Neural progenitor cell (in vitro differentiated cells): ENCODE measurements at regions not wholly inside any gene's neighbourhood (a gene's known extent, or its start where the extent isn't known, plus 50 kb on each side); places are given as distances from the start of the nearest gene placed in this dataset.

Source experiments
- EZH2 ChIP-seq: fragments of 200-600 bp; sonication (generic); IDR thresholded peaks from 2 replicates; pipeline ENCODE4 v1.6.1; 2017; ENCODE audit warnings: antibody characterized with exemption, mild to moderate bottlenecking, moderate library complexity
- EZH2phosphoT487 ChIP-seq: fragments of 200-600 bp; sonication (generic); IDR thresholded peaks from 2 replicates; pipeline ENCODE4 v1.6.1; 2017; ENCODE audit warnings: antibody characterized with exemption
- TF ChIP-seq, protein P1 (sequence below): fragments of 200-600 bp; sonication (generic); IDR thresholded peaks from 2 replicates; pipeline ENCODE4 v1.5.1; 2017; ENCODE audit warnings: antibody characterized with exemption, mild to moderate bottlenecking

DNA sequence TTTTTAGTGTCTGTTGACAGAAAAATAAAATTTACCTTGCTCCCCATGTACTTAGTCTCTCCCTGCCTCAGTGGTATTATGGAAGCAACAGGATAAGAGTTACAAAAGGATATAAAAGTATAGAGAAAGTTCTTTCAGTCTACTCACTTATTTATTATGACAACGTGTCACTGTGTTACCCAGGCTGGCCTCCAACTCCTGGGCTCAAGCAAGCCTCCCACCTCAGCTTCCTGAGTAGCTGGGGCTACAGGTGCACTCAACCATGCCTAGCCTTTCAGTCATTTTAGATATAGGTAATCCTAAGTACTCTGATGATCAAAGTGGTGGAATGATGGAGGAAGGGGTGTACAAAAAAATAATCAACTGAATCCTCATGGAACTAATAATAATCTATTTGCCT lies 215.2 kb upstream of the MKLN1 start:
- TF ChIP-seq, protein P1, sequence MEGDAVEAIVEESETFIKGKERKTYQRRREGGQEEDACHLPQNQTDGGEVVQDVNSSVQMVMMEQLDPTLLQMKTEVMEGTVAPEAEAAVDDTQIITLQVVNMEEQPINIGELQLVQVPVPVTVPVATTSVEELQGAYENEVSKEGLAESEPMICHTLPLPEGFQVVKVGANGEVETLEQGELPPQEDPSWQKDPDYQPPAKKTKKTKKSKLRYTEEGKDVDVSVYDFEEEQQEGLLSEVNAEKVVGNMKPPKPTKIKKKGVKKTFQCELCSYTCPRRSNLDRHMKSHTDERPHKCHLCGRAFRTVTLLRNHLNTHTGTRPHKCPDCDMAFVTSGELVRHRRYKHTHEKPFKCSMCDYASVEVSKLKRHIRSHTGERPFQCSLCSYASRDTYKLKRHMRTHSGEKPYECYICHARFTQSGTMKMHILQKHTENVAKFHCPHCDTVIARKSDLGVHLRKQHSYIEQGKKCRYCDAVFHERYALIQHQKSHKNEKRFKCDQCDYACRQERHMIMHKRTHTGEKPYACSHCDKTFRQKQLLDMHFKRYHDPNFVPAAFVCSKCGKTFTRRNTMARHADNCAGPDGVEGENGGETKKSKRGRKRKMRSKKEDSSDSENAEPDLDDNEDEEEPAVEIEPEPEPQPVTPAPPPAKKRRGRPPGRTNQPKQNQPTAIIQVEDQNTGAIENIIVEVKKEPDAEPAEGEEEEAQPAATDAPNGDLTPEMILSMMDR, result no peak
- TF ChIP-seq EZH2 (no peak), EZH2phosphoT487 (no peak)
